OCI-LY1 (cell line): ENCODE measurements at regions not wholly inside any gene's neighbourhood (a gene's known extent, or its start where the extent isn't known, plus 50 kb on each side); places are given as distances from the start of the nearest gene placed in this dataset.

Experiments
- H2AFZ ChIP-seq: fragments of 200-600 bp; sonication (generic), shearing (Covaris generic); 2 replicates; pipeline ENCODE4 v1.6.0; 2014; ENCODE audit warnings: antibody characterized with exemption, mild to moderate bottlenecking, low read length
- H3F3A ChIP-seq: fragments of 200-600 bp; sonication (generic), shearing (Covaris generic); 2 replicates; pipeline ENCODE4 v1.6.0; 2014; ENCODE audit warnings: mild to moderate bottlenecking, antibody characterized with exemption, low read length, moderate library complexity; ENCODE audit not compliant: insufficient read depth
- H3K27ac ChIP-seq: fragments of 200-600 bp; sonication (generic); 2 replicates; pipeline ENCODE4 v1.5.1; 2014; ENCODE audit warnings: low read length, mixed run types, mild to moderate bottlenecking, low read depth; ENCODE audit not compliant: poor library complexity, severe bottlenecking
- H3K27me3 ChIP-seq: fragments of 200-600 bp; sonication (generic); 2 replicates; pipeline ENCODE4 v1.6.0; 2014; ENCODE audit warnings: antibody characterized with exemption, mild to moderate bottlenecking, low read length, moderate library complexity; ENCODE audit not compliant: insufficient read depth
- H3K36me3 ChIP-seq: fragments of 200-600 bp; sonication (generic); 2 replicates; pipeline ENCODE4 v1.6.1; 2014; ENCODE audit warnings: mild to moderate bottlenecking, antibody characterized with exemption, low read length, moderate library complexity, mixed read lengths; ENCODE audit not compliant: insufficient read depth
- H3K4me1 ChIP-seq: fragments of 200-600 bp; sonication (generic); 2 replicates; pipeline ENCODE4 v1.5.1; 2014; ENCODE audit warnings: mild to moderate bottlenecking, low read length, moderate library complexity; ENCODE audit not compliant: insufficient read depth, severe bottlenecking
- H3K4me2 ChIP-seq: fragments of 200-600 bp; sonication (generic), shearing (Covaris generic); 2 replicates; pipeline ENCODE4 v1.6.1; 2014; ENCODE audit warnings: low read length
- H3K4me3 ChIP-seq: fragments of 200-600 bp; sonication (generic); 2 replicates; pipeline ENCODE4 v1.5.1; 2014; ENCODE audit warnings: low read length, low read depth, mild to moderate bottlenecking, mixed read lengths; ENCODE audit not compliant: poor library complexity, severe bottlenecking
- H3K79me2 ChIP-seq: fragments of 200-600 bp; shearing (Covaris generic); 2 replicates; pipeline ENCODE4 v1.6.1; 2016; ENCODE audit warnings: mixed run types, low read length, mixed read lengths; ENCODE audit not compliant: insufficient read depth
- H3K9ac ChIP-seq: fragments of 200-600 bp; sonication (generic), shearing (Covaris generic); 2 replicates; pipeline ENCODE4 v1.6.1; 2014; ENCODE audit warnings: mild to moderate bottlenecking, low read length, mixed read lengths
- H3K9me2 ChIP-seq: fragments of 200-600 bp; sonication (generic), shearing (Covaris generic); 2 replicates; pipeline ENCODE4 v1.6.1; 2014; ENCODE audit warnings: low read depth, mild to moderate bottlenecking, low read length, mixed read lengths
- H3K9me3 ChIP-seq: fragments of 200-600 bp; shearing (Covaris generic); 2 replicates; pipeline ENCODE4 v1.6.1; 2014; ENCODE audit warnings: low read length, mixed read lengths
- H4K20me1 ChIP-seq: fragments of 200-600 bp; sonication (generic), shearing (Covaris generic); 2 replicates; pipeline ENCODE4 v1.6.0; 2016; ENCODE audit warnings: mild to moderate bottlenecking, low read length; ENCODE audit not compliant: insufficient read depth
- CTCF ChIP-seq: fragments of 200-600 bp; sonication (generic), shearing (Covaris generic); IDR thresholded peaks from 2 replicates; pipeline ENCODE4 v1.5.1; 2017; ENCODE audit warnings: mild to moderate bottlenecking, antibody characterized with exemption, low read length, moderate library complexity, mixed read lengths
- EZH2 ChIP-seq: fragments of 200-600 bp; sonication (generic), shearing (Covaris generic); IDR thresholded peaks from 2 replicates; pipeline ENCODE4 v1.8.0; 2017; ENCODE audit warnings: borderline replicate concordance, mixed run types, mild to moderate bottlenecking, antibody characterized with exemption, low read length, moderate library complexity, mixed read lengths

GRCh38 chr16:19945934-19946333 lies 61.3 kb upstream of the GPRC5B start:
- no peak overlapping the region for H3K4me3 ChIP-seq
- TF ChIP-seq CTCF (no peak), EZH2 (no peak)

GRCh38 chr16:19940195-19940594 lies 55.5 kb upstream of the GPRC5B start:
- Histone ChIP-seq H3K4me2 (no peak overlapping the region), H3K27ac (no peak overlapping the region), H4K20me1 (no peaks in the 10 kb centered on the region), H2AFZ (no peak overlapping the region), H3K36me3 (no peaks in the 10 kb centered on the region), H3K79me2 (no peaks in the 10 kb centered on the region), H3K4me1 (no peaks in the 10 kb centered on the region), H3F3A (no peaks in the 10 kb centered on the region), H3K9ac (no peak overlapping the region), H3K9me3 (no peaks in the 10 kb centered on the region), H3K27me3 (no peaks in the 10 kb centered on the region), H3K4me3 (no peak overlapping the region), H3K9me2 (no peaks in the 10 kb centered on the region)
- TF ChIP-seq EZH2 (no peak), CTCF (no peak)

More at GRCh38 chr16:19945934-19946333, 61.3 kb upstream of the GPRC5B start:
- Histone ChIP-seq H4K20me1 (no peaks in the 10 kb centered on the region), H2AFZ (no peak overlapping the region), H3K36me3 (no peaks in the 10 kb centered on the region), H3K79me2 (no peaks in the 10 kb centered on the region), H3K27me3 (no peaks in the 10 kb centered on the region), H3K9me3 (no peaks in the 10 kb centered on the region), H3F3A (no peaks in the 10 kb centered on the region), H3K27ac (no peak overlapping the region), H3K4me1 (no peaks in the 10 kb centered on the region), H3K9ac (no peak overlapping the region), H3K4me2 (no peak overlapping the region), H3K9me2 (no peaks in the 10 kb centered on the region)

- Histone ChIP-seq H3K9me3 (no peaks in the 10 kb centered on the region), H3K36me3 (no peaks in the 10 kb centered on the region), H3K27me3 (no peaks in the 10 kb centered on the region), H3K27ac (no peak overlapping the region), H4K20me1 (no peaks in the 10 kb centered on the region), H2AFZ (no peak overlapping the region), H3K9me2 (no peaks in the 10 kb centered on the region), H3K4me1 (no peaks in the 10 kb centered on the region), H3F3A (no peaks in the 10 kb centered on the region), H3K79me2 (no peaks in the 10 kb centered on the region), H3K9ac (no peak overlapping the region), H3K4me3 (no peak overlapping the region), H3K4me2 (no peak overlapping the region)
- TF ChIP-seq CTCF (no peak), EZH2 (no peak)
Observed at GRCh38 chr16:19939553-19939952, 54.9 kb upstream of the GPRC5B start.
